Adrenal gland (tissue), 9 donors: ENCODE measurements at regions not wholly inside any gene's neighbourhood (a gene's known extent, or its start where the extent isn't known, plus 50 kb on each side); places are given as distances from the start of the nearest gene placed in this dataset.

Experiments
- DNase-seq, 7 donors: peaks; one replicate each; pipeline ENCODE4 v3.0.0-alpha.2; 2019 to 2020
- H3K27ac ChIP-seq, 5 donors: fragments of 200-600 bp; sonication (generic) in 4 of 5; 1 replicate in 3 of 5; 2 replicates in 2 of 5; pipeline versions ENCODE4 v1.5.1 to v1.8.0; 2016 to 2020; ENCODE audit warnings: mild to moderate bottlenecking in 1 of 5
- H3K27me3 ChIP-seq: fragments of 200-600 bp; 2 replicates; pipeline ENCODE4 v1.8.0; 2021
- H3K36me3 ChIP-seq, 2 donors: fragments of 200-600 bp; replicated peaks in 1 of 2; 1 replicate in 1 of 2; 2 replicates in 1 of 2; pipeline versions ENCODE4 v1.5.1 to v1.8.0; 2018 to 2022
- H3K4me1 ChIP-seq, 2 donors: fragments of 200-600 bp; replicated peaks in 1 of 2; 1 replicate in 1 of 2; 2 replicates in 1 of 2; pipeline versions ENCODE4 v1.5.1 to v1.8.0; 2018 to 2021
- H3K4me3 ChIP-seq, 4 donors: fragments of 200-600 bp; sonication (generic) in 3 of 4; one replicate each; pipeline ENCODE4 v1.5.1; 2016 to 2018
- H3K9me3 ChIP-seq, 3 donors: fragments of 200-600 bp; sonication (generic) in 1 of 3; replicated peaks in 1 of 3; 1 replicate in 2 of 3; 2 replicates in 1 of 3; pipeline versions ENCODE4 v1.5.1 to v1.8.0; 2016 to 2021
- POLR2A ChIP-seq, 2 donors: fragments of 450-650 bp; IDR thresholded peaks; one replicate each; pipeline ENCODE4 v1.6.1; 2017; ENCODE audit warnings: antibody characterized with exemption in 2 of 2, mild to moderate bottlenecking in 2 of 2, moderate library complexity in 1 of 2
- WGBS, 4 donors: extraction: QIAGEN DNeasy Blood & Tissue Kit in 2 of 4; methylation state at CpG; one replicate each; pipeline versions ENCODE4 v1.1.5 to v1.1.7; 2013 to 2017; 5-methylcytosine and 5-hydroxymethylcytosine counted together
- intact Hi-C, 2 donors: fragments of 100-400 bp; cut with DNase I; formaldehyde crosslinking; loops; one replicate each; pipeline versions ENCODE4 v1.14.1 to v1.15.0; 2022 to 2023
- TF ChIP-seq, protein P1 (sequence below), 6 experiments: fragments of 450-650 bp in 4 of 6; fragments of 200-600 bp in 2 of 6; sonication (generic) in 1 of 6; IDR thresholded peaks; 1 replicate in 5 of 6; 2 replicates in 1 of 6; pipeline versions ENCODE4 v1.5.1 to v1.8.0; 2016 to 2021; ENCODE audit warnings: antibody characterized with exemption in 6 of 6, mild to moderate bottlenecking in 2 of 6, moderate library complexity in 1 of 6
- donor health status: healthy with polysubstance abuse.
- donor health status: Bipolar disorder and iron deficiency.
- donor health status: DM: yes; HTN: yes; CAD: no.
- donor health status: DM: no; HTN: no; CAD: no.
- donor health status: DM: no; HTN: no; CAD: no.

DNA sequence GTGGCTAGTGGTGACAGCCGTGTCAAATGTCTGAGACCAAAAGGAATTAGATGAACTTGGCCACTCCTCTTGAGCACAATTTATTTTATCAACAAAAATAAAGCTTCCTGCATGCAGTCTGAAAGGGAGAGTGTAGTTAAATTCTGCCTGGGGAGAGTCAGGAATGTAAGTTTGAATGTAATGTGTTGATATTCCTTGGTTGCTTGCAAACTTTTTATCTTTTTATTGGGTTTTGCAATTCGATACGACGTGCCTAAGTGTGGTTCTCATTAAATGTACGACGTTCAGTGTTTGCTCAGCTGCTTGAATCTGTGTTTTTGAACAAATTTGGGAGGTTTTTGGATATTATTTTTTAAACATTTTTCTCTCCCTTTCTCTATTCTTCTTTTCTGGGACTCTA lies 839.9 kb downstream of the CCSER2 start:
- H3K4me1 ChIP-seq, result no peaks in the 10 kb centered on the region
- WGBS, 4 donors, result 66 to 75% (median 69%) methylated on average over 6 of the region's 6 CpGs
- DNase-seq, result no peak
- no peaks in the 10 kb centered on the region for H3K27me3 ChIP-seq
- H3K9me3 ChIP-seq, result no peaks in the 10 kb centered on the region
- no peak overlapping the region for H3K27ac ChIP-seq
- intact Hi-C loops, result no loop called here
- no peaks in the 10 kb centered on the region for H3K36me3 ChIP-seq
- H3K4me3 ChIP-seq, result no peak overlapping the region
- TF ChIP-seq POLR2A (IDR thresholded peaks at IDR 0.05), result no peak
- TF ChIP-seq, protein P1, sequence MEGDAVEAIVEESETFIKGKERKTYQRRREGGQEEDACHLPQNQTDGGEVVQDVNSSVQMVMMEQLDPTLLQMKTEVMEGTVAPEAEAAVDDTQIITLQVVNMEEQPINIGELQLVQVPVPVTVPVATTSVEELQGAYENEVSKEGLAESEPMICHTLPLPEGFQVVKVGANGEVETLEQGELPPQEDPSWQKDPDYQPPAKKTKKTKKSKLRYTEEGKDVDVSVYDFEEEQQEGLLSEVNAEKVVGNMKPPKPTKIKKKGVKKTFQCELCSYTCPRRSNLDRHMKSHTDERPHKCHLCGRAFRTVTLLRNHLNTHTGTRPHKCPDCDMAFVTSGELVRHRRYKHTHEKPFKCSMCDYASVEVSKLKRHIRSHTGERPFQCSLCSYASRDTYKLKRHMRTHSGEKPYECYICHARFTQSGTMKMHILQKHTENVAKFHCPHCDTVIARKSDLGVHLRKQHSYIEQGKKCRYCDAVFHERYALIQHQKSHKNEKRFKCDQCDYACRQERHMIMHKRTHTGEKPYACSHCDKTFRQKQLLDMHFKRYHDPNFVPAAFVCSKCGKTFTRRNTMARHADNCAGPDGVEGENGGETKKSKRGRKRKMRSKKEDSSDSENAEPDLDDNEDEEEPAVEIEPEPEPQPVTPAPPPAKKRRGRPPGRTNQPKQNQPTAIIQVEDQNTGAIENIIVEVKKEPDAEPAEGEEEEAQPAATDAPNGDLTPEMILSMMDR (IDR thresholded peaks at IDR 0.05), result no peak

DNA sequence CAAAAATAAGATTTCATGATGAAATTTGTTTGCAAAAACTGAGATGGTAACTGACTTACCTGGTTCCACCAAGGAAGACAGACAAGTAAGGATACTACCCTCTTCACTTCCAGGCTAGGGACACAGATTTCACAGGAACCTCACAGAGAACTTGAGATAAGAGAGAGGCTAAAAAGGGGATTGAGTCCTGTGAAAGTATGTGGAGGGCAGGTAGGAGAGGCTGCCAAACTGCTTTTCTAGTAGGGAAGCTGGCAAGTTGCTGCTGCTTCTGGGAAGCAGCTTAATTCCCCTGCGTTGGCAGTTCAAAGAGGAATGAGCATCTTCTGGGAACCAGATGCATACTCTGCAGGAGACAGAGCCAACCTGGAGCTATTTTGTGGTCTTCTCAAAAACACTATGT lies 841.6 kb downstream of the CCSER2 start:
- Histone ChIP-seq H3K4me1 (no peaks in the 10 kb centered on the region), H3K4me3 (no peak overlapping the region), H3K27me3 (no peaks in the 10 kb centered on the region), H3K36me3 (no peaks in the 10 kb centered on the region), H3K27ac (no peak overlapping the region), H3K9me3 (no peaks in the 10 kb centered on the region)
- intact Hi-C loops, result no loop called here
- no peak for TF ChIP-seq POLR2A (IDR thresholded peaks at IDR 0.05)
- 71 to 85% (median 78%) methylated on average over 1 of the region's 1 CpG for WGBS, 4 donors
- no peak for DNase-seq

DNA sequence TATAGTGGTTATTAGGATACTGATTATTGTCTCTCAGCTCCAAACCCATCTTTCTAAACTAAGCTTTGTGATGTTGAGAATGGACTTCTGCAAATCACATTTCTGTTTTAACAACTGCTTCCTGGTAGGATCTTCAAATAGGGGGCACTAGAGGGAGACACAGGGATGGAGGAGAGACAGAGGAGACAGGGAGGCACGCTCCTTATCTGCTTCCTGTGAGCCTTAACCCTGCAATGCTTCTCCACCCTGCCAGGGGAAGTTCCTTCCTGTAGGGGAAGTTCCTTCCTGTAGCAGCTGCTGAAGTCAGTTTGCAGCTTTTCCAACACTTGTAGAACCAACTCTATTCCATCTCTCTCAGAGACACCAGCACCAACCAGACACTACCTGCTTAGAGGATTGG lies 847.2 kb downstream of the CCSER2 start:
- intact Hi-C loops, result no loop called here
- Histone ChIP-seq H3K4me1 (no peaks in the 10 kb centered on the region), H3K4me3 (no peak overlapping the region), H3K27me3 (no peaks in the 10 kb centered on the region), H3K9me3 (no peaks in the 10 kb centered on the region), H3K27ac (no peak overlapping the region), H3K36me3 (no peaks in the 10 kb centered on the region)
- peak in 1 of 7 donors; percentile 15 for DNase-seq
- TF ChIP-seq, protein P1 (IDR thresholded peaks at IDR 0.05), result peak in 2 of 6 experiments; percentile 6 to 10
- TF ChIP-seq POLR2A (IDR thresholded peaks at IDR 0.05), result no peak
- 47 to 53% (median 50%) methylated on average over 1 of the region's 1 CpG; no CpG with 5 or more reads in 1 of the 4 donors for WGBS, 4 donors

DNA sequence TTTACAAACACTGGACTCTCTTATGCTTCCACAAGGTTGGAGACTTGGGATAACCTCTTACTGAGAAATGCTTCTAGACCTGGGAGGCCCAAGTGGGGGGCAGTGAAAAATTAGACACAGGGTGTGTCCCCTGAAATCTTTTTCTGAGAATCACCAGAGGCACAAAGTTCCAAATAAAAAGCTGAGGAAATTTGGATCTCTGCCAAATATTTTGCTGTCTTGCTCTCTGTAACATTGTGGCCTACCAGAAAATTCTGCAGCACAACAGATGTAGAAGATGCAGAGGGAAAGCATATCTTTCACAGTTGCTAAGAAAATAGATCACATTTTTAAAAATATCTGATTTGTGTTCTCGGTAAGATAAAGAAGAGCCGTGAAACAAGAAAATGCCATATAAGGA lies 849.4 kb downstream of the CCSER2 start:
- DNase-seq, result no peak
- 82 to 95% (median 91%) methylated on average over 2 of the region's 2 CpGs for WGBS, 4 donors
- no peaks in the 10 kb centered on the region for H3K4me1 ChIP-seq
- H3K27me3 ChIP-seq, result no peaks in the 10 kb centered on the region
- no peak for TF ChIP-seq POLR2A (IDR thresholded peaks at IDR 0.05)
- TF ChIP-seq, protein P1 (IDR thresholded peaks at IDR 0.05), result no peak
- intact Hi-C loops, result no loop called here
- no peaks in the 10 kb centered on the region for H3K9me3 ChIP-seq
- no peaks in the 10 kb centered on the region for H3K36me3 ChIP-seq
- H3K27ac ChIP-seq, result no peak overlapping the region
- no peak overlapping the region for H3K4me3 ChIP-seq

DNA sequence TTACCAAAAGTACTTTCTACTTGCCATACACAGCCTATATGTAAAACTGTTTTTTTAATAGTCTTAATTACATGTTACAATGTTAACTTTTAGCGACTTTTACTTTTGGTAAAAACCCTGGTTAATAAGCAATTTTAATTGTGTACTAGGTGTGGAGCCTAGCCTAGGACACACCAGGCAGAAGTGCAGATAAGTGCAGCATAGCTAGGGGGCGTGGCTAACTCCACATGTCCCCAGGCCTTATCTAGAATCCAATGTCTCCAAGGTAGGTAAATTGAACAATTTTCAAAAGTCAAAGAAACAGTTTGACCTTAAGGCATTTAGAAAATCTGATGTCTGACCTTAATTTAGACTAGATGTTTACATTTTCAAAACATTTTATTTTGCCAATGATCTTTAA lies 858.7 kb downstream of the CCSER2 start:
- no peaks in the 10 kb centered on the region for H3K36me3 ChIP-seq
- TF ChIP-seq POLR2A (IDR thresholded peaks at IDR 0.05), result no peak
- TF ChIP-seq, protein P1 (IDR thresholded peaks at IDR 0.05), result no peak
- DNase-seq, result no peak
- intact Hi-C loops, result no loop called here
- no peaks in the 10 kb centered on the region for H3K4me1 ChIP-seq
- H3K27me3 ChIP-seq, result no peaks in the 10 kb centered on the region
- H3K27ac ChIP-seq, result no peak overlapping the region
- 74 to 88% (median 81%) methylated on average over 2 of the region's 2 CpGs for WGBS, 4 donors
- H3K4me3 ChIP-seq, result no peak overlapping the region
- H3K9me3 ChIP-seq, result peaks cover 0 to 4% (median 0%) of the 10 kb centered on the region in 3 donors
